ENCODE measurements at regions not wholly inside any gene's neighbourhood (a gene's known extent, or its start where the extent isn't known, plus 50 kb on each side); places are given as distances from the start of the nearest gene placed in this dataset.

GRCh38 chr14:55921511-55921910 is 196.7 kb upstream of the PELI2 start:
- Histone ChIP-seq H3K4me3 (ENCODE audit: insufficient read depth, low read depth, low read length) (no peak overlapping the region), H3K27me3 (ENCODE audit: control insufficient read depth, insufficient read depth, low read length) (no peaks in the 10 kb centered on the region), H3K36me3 (replicated peaks; ENCODE audit: control insufficient read depth, insufficient read depth, low read length) (no peaks in the 10 kb centered on the region)
- no peak for DNase-seq

- H3K36me3 ChIP-seq (replicated peaks; ENCODE audit: control insufficient read depth, insufficient read depth, low read length) = no peaks in the 10 kb centered on the region
Observed at GRCh38 chr14:55926007-55926406, 192.2 kb upstream of the PELI2 start.

GRCh38 chr14:55927028-55927427 is 191.2 kb upstream of the PELI2 start:
- no peak for DNase-seq
- no peaks in the 10 kb centered on the region for H3K36me3 ChIP-seq (replicated peaks; ENCODE audit: control insufficient read depth, insufficient read depth, low read length)
- H3K4me3 ChIP-seq (ENCODE audit: insufficient read depth, low read depth, low read length) = no peak overlapping the region
- H3K27me3 ChIP-seq (ENCODE audit: control insufficient read depth, insufficient read depth, low read length) = no peaks in the 10 kb centered on the region

More at GRCh38 chr14:55926007-55926406, 192.2 kb upstream of the PELI2 start:
- DNase-seq = no peak
- no peak overlapping the region for H3K4me3 ChIP-seq (ENCODE audit: insufficient read depth, low read depth, low read length)
- H3K27me3 ChIP-seq (ENCODE audit: control insufficient read depth, insufficient read depth, low read length) = no peaks in the 10 kb centered on the region

- H3K36me3 ChIP-seq (replicated peaks; ENCODE audit: control insufficient read depth, insufficient read depth, low read length) = no peaks in the 10 kb centered on the region
- H3K4me3 ChIP-seq (ENCODE audit: insufficient read depth, low read depth, low read length) = no peak overlapping the region
- no peak for DNase-seq
- no peaks in the 10 kb centered on the region for H3K27me3 ChIP-seq (ENCODE audit: control insufficient read depth, insufficient read depth, low read length)
Observed at GRCh38 chr14:55928276-55928675, 189.9 kb upstream of the PELI2 start.

GRCh38 chr14:55929136-55929535 is 189.1 kb upstream of the PELI2 start:
- no peaks in the 10 kb centered on the region for H3K36me3 ChIP-seq (replicated peaks; ENCODE audit: control insufficient read depth, insufficient read depth, low read length)
- H3K4me3 ChIP-seq (ENCODE audit: insufficient read depth, low read depth, low read length) = no peak overlapping the region
- no peaks in the 10 kb centered on the region for H3K27me3 ChIP-seq (ENCODE audit: control insufficient read depth, insufficient read depth, low read length)
- peak; percentile 48 for DNase-seq

GRCh38 chr14:55930016-55930784 is 188.0 kb upstream of the PELI2 start:
- H3K27me3 ChIP-seq (ENCODE audit: control insufficient read depth, insufficient read depth, low read length) = no peaks in the 10 kb centered on the region
- no peak overlapping the region for H3K4me3 ChIP-seq (ENCODE audit: insufficient read depth, low read depth, low read length)
- no peaks in the 10 kb centered on the region for H3K36me3 ChIP-seq (replicated peaks; ENCODE audit: control insufficient read depth, insufficient read depth, low read length)
- DNase-seq = no peak

GRCh38 chr14:55936691-55937090 is 181.5 kb upstream of the PELI2 start:
- Histone ChIP-seq H3K36me3 (replicated peaks; ENCODE audit: control insufficient read depth, insufficient read depth, low read length) (no peaks in the 10 kb centered on the region), H3K27me3 (ENCODE audit: control insufficient read depth, insufficient read depth, low read length) (no peaks in the 10 kb centered on the region), H3K4me3 (ENCODE audit: insufficient read depth, low read depth, low read length) (no peak overlapping the region)
- DNase-seq = no peak

- H3K36me3 ChIP-seq (replicated peaks; ENCODE audit: control insufficient read depth, insufficient read depth, low read length) = no peaks in the 10 kb centered on the region
- no peak overlapping the region for H3K4me3 ChIP-seq (ENCODE audit: insufficient read depth, low read depth, low read length)
- H3K27me3 ChIP-seq (ENCODE audit: control insufficient read depth, insufficient read depth, low read length) = no peaks in the 10 kb centered on the region
- DNase-seq = no peak
Observed at GRCh38 chr14:55938249-55938791, 179.9 kb upstream of the PELI2 start.

- Histone ChIP-seq H3K27me3 (ENCODE audit: control insufficient read depth, insufficient read depth, low read length) (no peaks in the 10 kb centered on the region), H3K4me3 (ENCODE audit: insufficient read depth, low read depth, low read length) (no peak overlapping the region), H3K36me3 (replicated peaks; ENCODE audit: control insufficient read depth, insufficient read depth, low read length) (no peaks in the 10 kb centered on the region)
- DNase-seq = no peak
Observed at GRCh38 chr14:55942076-55942654, 176.0 kb upstream of the PELI2 start.

GRCh38 chr14:55942826-55943225 is 175.4 kb upstream of the PELI2 start:
- Histone ChIP-seq H3K27me3 (ENCODE audit: control insufficient read depth, insufficient read depth, low read length) (no peaks in the 10 kb centered on the region), H3K36me3 (replicated peaks; ENCODE audit: control insufficient read depth, insufficient read depth, low read length) (no peaks in the 10 kb centered on the region), H3K4me3 (ENCODE audit: insufficient read depth, low read depth, low read length) (no peak overlapping the region)
- no peak for DNase-seq

- no peaks in the 10 kb centered on the region for H3K27me3 ChIP-seq (ENCODE audit: control insufficient read depth, insufficient read depth, low read length)
- no peak overlapping the region for H3K4me3 ChIP-seq (ENCODE audit: insufficient read depth, low read depth, low read length)
- no peak for DNase-seq
- H3K36me3 ChIP-seq (replicated peaks; ENCODE audit: control insufficient read depth, insufficient read depth, low read length) = no peaks in the 10 kb centered on the region
Observed at GRCh38 chr14:55944757-55945156, 173.5 kb upstream of the PELI2 start.

- H3K36me3 ChIP-seq (replicated peaks; ENCODE audit: control insufficient read depth, insufficient read depth, low read length) = no peaks in the 10 kb centered on the region
- no peak overlapping the region for H3K4me3 ChIP-seq (ENCODE audit: insufficient read depth, low read depth, low read length)
Observed at GRCh38 chr14:55946231-55946630, 172.0 kb upstream of the PELI2 start.

GRCh38 chr14:55948399-55948798 is 169.8 kb upstream of the PELI2 start:
- no peak for DNase-seq
- H3K4me3 ChIP-seq (ENCODE audit: insufficient read depth, low read depth, low read length) = no peak overlapping the region

More at GRCh38 chr14:55946231-55946630, 172.0 kb upstream of the PELI2 start:
- H3K27me3 ChIP-seq (ENCODE audit: control insufficient read depth, insufficient read depth, low read length) = no peaks in the 10 kb centered on the region
- no peak for DNase-seq

GRCh38 chr14:55949708-55950107 is 168.5 kb upstream of the PELI2 start:
- Histone ChIP-seq H3K27me3 (ENCODE audit: control insufficient read depth, insufficient read depth, low read length) (no peaks in the 10 kb centered on the region), H3K36me3 (replicated peaks; ENCODE audit: control insufficient read depth, insufficient read depth, low read length) (no peaks in the 10 kb centered on the region), H3K4me3 (ENCODE audit: insufficient read depth, low read depth, low read length) (no peak overlapping the region)
- DNase-seq = no peak

More at GRCh38 chr14:55948399-55948798, 169.8 kb upstream of the PELI2 start:
- Histone ChIP-seq H3K36me3 (replicated peaks; ENCODE audit: control insufficient read depth, insufficient read depth, low read length) (no peaks in the 10 kb centered on the region), H3K27me3 (ENCODE audit: control insufficient read depth, insufficient read depth, low read length) (no peaks in the 10 kb centered on the region)

GRCh38 chr14:55950135-55950534 is 168.1 kb upstream of the PELI2 start:
- Histone ChIP-seq H3K4me3 (ENCODE audit: insufficient read depth, low read depth, low read length) (no peak overlapping the region), H3K27me3 (ENCODE audit: control insufficient read depth, insufficient read depth, low read length) (no peaks in the 10 kb centered on the region), H3K36me3 (replicated peaks; ENCODE audit: control insufficient read depth, insufficient read depth, low read length) (no peaks in the 10 kb centered on the region)
- DNase-seq = no peak

Measured in H7 (cell line).